ENCODE measurements at regions not wholly inside any gene's neighbourhood (a gene's known extent, or its start where the extent isn't known, plus 50 kb on each side); places are given as distances from the start of the nearest gene placed in this dataset.

DNA sequence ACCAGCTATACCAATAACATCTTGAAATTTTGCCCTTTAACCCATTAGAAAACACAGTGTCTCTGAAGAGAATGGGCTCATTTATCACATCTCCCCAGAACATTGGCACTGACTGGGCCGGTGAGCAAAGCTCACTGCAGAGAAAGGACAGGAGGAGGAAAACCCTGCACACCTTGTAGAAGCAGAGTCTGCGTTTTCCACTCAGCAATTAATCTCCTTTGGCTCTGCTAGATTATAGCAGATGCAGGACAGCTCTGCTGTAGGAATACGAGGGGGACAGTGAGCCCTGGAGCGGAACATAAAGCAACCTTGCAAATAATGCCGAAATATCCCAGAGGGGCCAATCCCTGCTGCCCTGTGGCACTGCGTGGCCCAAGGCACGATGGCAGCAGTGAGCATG is 113.9 kb downstream of the TSN start:
- Histone ChIP-seq H3K4me1 (ENCODE audit: insufficient read depth, low read length) (peaks cover 3% of the 10 kb centered on the region), H3K36me3 (ENCODE audit: insufficient read depth, low read length) (no peaks in the 10 kb centered on the region), H3K79me2 (ENCODE audit: insufficient read depth, low read length) (no peaks in the 10 kb centered on the region), H3K4me3 (ENCODE audit: insufficient read depth, low read depth, low read length) (no peak overlapping the region), H3K27me3 (ENCODE audit: insufficient read depth, low read length) (peaks cover 8% of the 10 kb centered on the region), H3K9ac (ENCODE audit: low read length) (no peak overlapping the region), H2AFZ (ENCODE audit: low read depth, low read length) (no peak overlapping the region), H3K27ac (ENCODE audit: low read depth, low read length) (no peak overlapping the region), H3K4me2 (ENCODE audit: low read length) (no peak overlapping the region), H4K20me1 (ENCODE audit: insufficient read depth, low read length) (no peaks in the 10 kb centered on the region), H3K9me3 (ENCODE audit: insufficient read depth, low read depth, low read length) (no peaks in the 10 kb centered on the region)
- Mint-ChIP-seq H3K36me3 (ENCODE audit: low read depth, unreplicated experiment) (peaks cover 1% of the 10 kb centered on the region), H3K9me3 (ENCODE audit: unreplicated experiment) (peaks cover 2% of the 10 kb centered on the region), H3K4me1 (ENCODE audit: low read depth, unreplicated experiment) (peaks cover 16% of the 10 kb centered on the region), H3K27ac (ENCODE audit: unreplicated experiment) (no peak overlapping the region), H3K27me3 (ENCODE audit: low read depth, unreplicated experiment) (peaks cover 13% of the 10 kb centered on the region), H3K4me3 (ENCODE audit: unreplicated experiment) (no peak overlapping the region)
- DNase-seq (ENCODE audit: low read depth), result no peak
- TF ChIP-seq EZH2 (IDR thresholded peaks at IDR 0.05; ENCODE audit: insufficient read depth, low read length) (no peak), CTCF (IDR thresholded peaks at IDR 0.05; ENCODE audit: insufficient read depth, low read depth, low read length) (no peak)
- FAIRE-seq, result no peak

DNA sequence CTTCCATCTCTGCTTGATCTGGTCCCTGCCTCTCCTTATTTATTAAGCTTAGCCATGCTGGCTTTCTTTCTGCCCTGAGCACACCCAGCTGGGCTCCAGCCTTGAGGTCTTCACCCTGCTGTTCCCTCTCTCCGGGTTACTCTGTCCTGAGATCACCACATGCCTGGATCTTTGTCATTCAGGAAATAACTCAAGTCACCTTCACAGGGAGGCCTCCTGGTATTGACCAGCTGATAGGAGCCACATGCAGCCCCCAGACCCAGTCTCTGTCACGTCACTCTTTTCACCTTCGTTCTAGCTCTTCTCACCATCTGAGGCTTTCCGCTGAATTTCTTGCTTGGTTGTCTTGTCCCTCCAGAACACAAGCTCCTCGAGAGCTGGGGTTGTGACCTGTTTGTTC is 114.4 kb downstream of the TSN start:
- Histone ChIP-seq H3K9me3 (ENCODE audit: insufficient read depth, low read depth, low read length) (no peaks in the 10 kb centered on the region), H3K9ac (ENCODE audit: low read length) (no peak overlapping the region), H3K4me1 (ENCODE audit: insufficient read depth, low read length) (peaks cover 3% of the 10 kb centered on the region), H3K4me3 (ENCODE audit: insufficient read depth, low read depth, low read length) (no peak overlapping the region), H4K20me1 (ENCODE audit: insufficient read depth, low read length) (no peaks in the 10 kb centered on the region), H3K27ac (ENCODE audit: low read depth, low read length) (no peak overlapping the region), H2AFZ (ENCODE audit: low read depth, low read length) (no peak overlapping the region), H3K4me2 (ENCODE audit: low read length) (no peak overlapping the region), H3K27me3 (ENCODE audit: insufficient read depth, low read length) (peaks cover 8% of the 10 kb centered on the region), H3K79me2 (ENCODE audit: insufficient read depth, low read length) (no peaks in the 10 kb centered on the region), H3K36me3 (ENCODE audit: insufficient read depth, low read length) (no peaks in the 10 kb centered on the region)
- H3K27me3 Mint-ChIP-seq (ENCODE audit: low read depth, unreplicated experiment), result peaks cover 13% of the 10 kb centered on the region
- H3K4me1 Mint-ChIP-seq (ENCODE audit: low read depth, unreplicated experiment), result peaks cover 16% of the 10 kb centered on the region
- no peak overlapping the region for H3K4me3 Mint-ChIP-seq (ENCODE audit: unreplicated experiment)
- peaks cover 1% of the 10 kb centered on the region for H3K36me3 Mint-ChIP-seq (ENCODE audit: low read depth, unreplicated experiment)
- peaks cover 2% of the 10 kb centered on the region for H3K9me3 Mint-ChIP-seq (ENCODE audit: unreplicated experiment)
- peak overlapping the region; percentile 31 for H3K27ac Mint-ChIP-seq (ENCODE audit: unreplicated experiment)
- DNase-seq (ENCODE audit: low read depth), result no peak
- no peak for FAIRE-seq
- TF ChIP-seq CTCF (IDR thresholded peaks at IDR 0.05; ENCODE audit: insufficient read depth, low read depth, low read length) (no peak), EZH2 (IDR thresholded peaks at IDR 0.05; ENCODE audit: insufficient read depth, low read length) (no peak)

DNA sequence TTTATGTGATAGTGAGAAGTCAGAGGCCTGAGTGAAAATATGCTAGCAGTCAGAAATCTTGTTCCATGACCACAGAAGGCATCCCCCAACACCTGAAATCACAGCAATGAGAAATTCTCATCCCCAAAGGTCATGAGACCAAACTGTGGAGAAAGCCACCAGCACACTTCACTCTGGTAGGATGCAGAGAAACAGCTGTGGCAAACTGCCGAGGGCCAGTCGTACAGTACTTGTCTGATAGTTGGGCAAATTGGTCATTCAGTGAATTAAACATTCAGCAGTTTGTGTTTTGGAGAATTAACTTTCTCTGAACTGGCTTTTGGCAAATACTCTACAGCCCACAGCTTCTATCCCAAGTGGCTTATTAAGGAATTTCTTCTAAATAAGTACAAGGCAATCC is 117.2 kb downstream of the TSN start:
- no peak overlapping the region for H2AFZ ChIP-seq (ENCODE audit: low read depth, low read length)
- no peak overlapping the region for H3K27ac Mint-ChIP-seq (ENCODE audit: unreplicated experiment)
- H3K27ac ChIP-seq (ENCODE audit: low read depth, low read length), result no peak overlapping the region
- H3K4me3 Mint-ChIP-seq (ENCODE audit: unreplicated experiment), result no peak overlapping the region
- peaks cover 15% of the 10 kb centered on the region for H3K27me3 ChIP-seq (ENCODE audit: insufficient read depth, low read length)
- no peak for DNase-seq (ENCODE audit: low read depth)
- H3K4me1 Mint-ChIP-seq (ENCODE audit: low read depth, unreplicated experiment), result peaks cover 4% of the 10 kb centered on the region
- H3K9me3 Mint-ChIP-seq (ENCODE audit: unreplicated experiment), result peaks cover 2% of the 10 kb centered on the region
- H3K79me2 ChIP-seq (ENCODE audit: insufficient read depth, low read length), result no peaks in the 10 kb centered on the region
- H4K20me1 ChIP-seq (ENCODE audit: insufficient read depth, low read length), result no peaks in the 10 kb centered on the region
- peaks cover 1% of the 10 kb centered on the region for H3K36me3 Mint-ChIP-seq (ENCODE audit: low read depth, unreplicated experiment)
- no peaks in the 10 kb centered on the region for H3K36me3 ChIP-seq (ENCODE audit: insufficient read depth, low read length)
- FAIRE-seq, result no peak
- H3K27me3 Mint-ChIP-seq (ENCODE audit: low read depth, unreplicated experiment), result peaks cover 13% of the 10 kb centered on the region
- no peak overlapping the region for H3K4me3 ChIP-seq (ENCODE audit: insufficient read depth, low read depth, low read length)
- no peaks in the 10 kb centered on the region for H3K4me1 ChIP-seq (ENCODE audit: insufficient read depth, low read length)
- H3K9ac ChIP-seq (ENCODE audit: low read length), result no peak overlapping the region
- H3K9me3 ChIP-seq (ENCODE audit: insufficient read depth, low read depth, low read length), result no peaks in the 10 kb centered on the region
- H3K4me2 ChIP-seq (ENCODE audit: low read length), result no peak overlapping the region
- TF ChIP-seq EZH2 (IDR thresholded peaks at IDR 0.05; ENCODE audit: insufficient read depth, low read length) (no peak), CTCF (IDR thresholded peaks at IDR 0.05; ENCODE audit: insufficient read depth, low read depth, low read length) (no peak)
